ENCODE measurements at regions not wholly inside any gene's neighbourhood (a gene's known extent, or its start where the extent isn't known, plus 50 kb on each side); places are given as distances from the start of the nearest gene placed in this dataset.

GRCh38 chr11:37050311-37050710 is 452.3 kb upstream of the RAG2 start:
- TF ChIP-seq TP53 (CRISPR knock-in tag; IDR thresholded peaks at IDR 0.05) (no peak), CTCF (IDR thresholded peaks at IDR 0.05) (no peak), TCF7 (CRISPR knock-in tag; IDR thresholded peaks at IDR 0.05; ENCODE audit: low read depth) (no peak), SP1 (CRISPR knock-in tag; conservative IDR thresholded peaks at IDR 0.05) (no peak), NR2C2 (CRISPR knock-in tag; IDR thresholded peaks at IDR 0.05) (no peak), ZNF671 (CRISPR knock-in tag; IDR thresholded peaks at IDR 0.05) (no peak), CREM (CRISPR knock-in tag; IDR thresholded peaks at IDR 0.05) (no peak), ZNF232 (CRISPR knock-in tag; IDR thresholded peaks at IDR 0.05) (no peak), KAT7 (CRISPR knock-in tag; IDR thresholded peaks at IDR 0.05; ENCODE audit: borderline replicate concordance) (no peak), ZNF263 (CRISPR knock-in tag; IDR thresholded peaks at IDR 0.05; ENCODE audit: low read depth) (no peak), E2F5 (CRISPR knock-in tag; IDR thresholded peaks at IDR 0.05) (no peak)

Measured in WTC11 (cell line).